ENCODE measurements at regions not wholly inside any gene's neighbourhood (a gene's known extent, or its start where the extent isn't known, plus 50 kb on each side); places are given as distances from the start of the nearest gene placed in this dataset.

DNA sequence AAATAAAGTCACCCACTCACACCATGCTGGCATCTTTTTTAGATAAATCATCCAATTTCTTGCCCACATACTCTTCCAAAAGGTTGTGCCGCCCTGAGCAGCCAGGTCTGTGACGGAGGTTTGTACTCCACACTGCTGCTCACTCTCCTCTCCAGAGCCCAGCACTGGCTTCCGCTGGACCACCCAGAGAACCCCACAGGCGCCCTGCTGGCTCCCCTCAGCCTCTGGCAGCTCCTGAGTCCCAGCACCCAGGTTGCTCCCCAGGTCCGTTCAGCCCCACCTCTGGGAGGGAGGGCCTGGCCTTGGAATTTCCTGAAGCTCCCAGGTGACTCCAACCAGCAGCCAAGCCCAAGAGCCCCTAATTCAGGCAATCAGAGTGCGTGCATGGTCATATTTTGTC, 131.7 kb upstream of the CST7 start:
- no peak for DNase-seq

DNA sequence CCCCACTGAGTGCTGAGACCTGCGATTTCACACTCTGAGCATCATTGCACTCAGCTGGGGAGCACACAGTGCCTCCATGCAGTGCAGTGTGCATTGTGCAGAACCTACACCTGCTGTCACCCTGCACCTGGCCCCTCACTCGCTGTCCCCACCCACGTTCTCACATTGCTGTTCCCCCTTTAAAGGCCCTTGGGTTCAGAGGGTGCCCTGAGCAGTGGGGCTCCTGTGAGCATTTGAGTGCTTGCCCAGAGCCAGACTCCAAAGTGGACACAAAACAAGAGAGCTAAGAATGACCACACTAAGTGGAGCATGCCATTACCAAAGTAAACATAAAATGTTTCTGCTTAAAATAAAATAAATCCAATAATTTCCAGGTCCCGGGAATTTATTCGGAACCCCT, 131.0 kb upstream of the CST7 start:
- no peak for DNase-seq

DNA sequence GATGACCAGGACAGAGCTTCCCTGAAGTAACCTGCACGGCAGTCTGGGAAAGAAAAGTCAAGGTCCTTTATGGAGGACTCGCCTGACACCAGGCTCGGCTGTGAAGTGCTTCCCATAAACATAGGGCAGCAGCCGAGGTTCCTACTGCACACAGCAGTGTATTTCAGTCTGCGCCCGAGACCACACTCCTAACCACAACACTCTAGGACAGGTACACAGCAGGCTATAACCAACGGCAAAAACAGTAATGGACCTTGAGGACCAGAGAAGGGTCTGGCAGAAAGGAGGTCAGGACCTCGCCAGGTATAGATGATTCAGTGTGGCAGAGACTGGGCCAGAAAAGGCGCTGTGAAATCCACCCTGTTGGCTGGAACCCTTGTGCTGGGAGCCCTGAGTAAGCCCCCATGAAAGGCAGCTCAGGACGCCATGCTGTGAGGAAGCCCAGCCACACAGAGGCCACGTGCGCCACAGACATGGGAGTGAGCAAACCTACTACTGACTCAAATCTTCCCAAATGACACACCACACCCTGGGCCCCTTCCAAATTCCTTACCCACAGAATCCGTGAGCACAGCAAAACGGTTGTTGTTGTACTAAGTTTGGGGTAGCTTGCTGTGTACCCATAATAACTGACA, 129.6 kb upstream of the CST7 start:
- no peak for DNase-seq

DNA sequence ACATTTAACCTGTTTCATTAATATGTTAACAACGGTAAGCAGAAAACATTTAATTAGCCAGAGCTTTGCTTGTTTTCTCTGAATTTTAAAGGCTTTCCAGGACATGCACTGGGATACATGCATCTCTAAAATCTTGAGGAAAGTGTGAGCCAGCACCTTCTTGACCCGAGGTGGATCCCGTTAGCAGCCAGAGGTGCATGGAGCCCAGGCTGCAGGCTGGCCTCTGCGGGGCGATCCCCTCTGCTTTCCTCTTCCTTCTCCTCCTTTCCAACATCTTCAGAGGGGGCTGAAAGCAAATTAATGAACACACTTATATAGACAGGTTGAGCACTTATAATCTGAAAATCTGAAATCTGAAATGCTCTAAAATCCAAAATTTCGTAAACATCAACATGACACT, 128.7 kb upstream of the CST7 start:
- DNase-seq, result no peak

DNA sequence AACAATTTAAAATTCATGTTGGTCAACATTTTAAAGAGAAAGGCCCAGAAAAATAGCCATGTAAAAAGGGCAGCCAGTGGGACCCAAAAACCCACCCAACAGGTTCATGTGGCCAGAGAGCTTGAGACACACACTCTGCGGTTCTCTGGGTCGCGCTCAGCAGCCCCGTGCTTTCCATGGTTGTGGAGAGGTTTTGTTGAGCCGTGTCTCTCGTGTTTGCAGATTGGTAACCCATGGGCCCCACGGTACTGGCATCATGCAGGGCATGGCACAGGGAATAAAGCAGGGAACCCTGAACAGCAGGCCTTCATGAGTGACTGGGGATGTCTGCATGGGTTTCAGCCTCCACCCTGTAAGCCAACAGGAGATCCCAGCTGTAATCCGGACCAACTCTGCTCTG, 127.7 kb upstream of the CST7 start:
- DNase-seq, result no peak

DNA sequence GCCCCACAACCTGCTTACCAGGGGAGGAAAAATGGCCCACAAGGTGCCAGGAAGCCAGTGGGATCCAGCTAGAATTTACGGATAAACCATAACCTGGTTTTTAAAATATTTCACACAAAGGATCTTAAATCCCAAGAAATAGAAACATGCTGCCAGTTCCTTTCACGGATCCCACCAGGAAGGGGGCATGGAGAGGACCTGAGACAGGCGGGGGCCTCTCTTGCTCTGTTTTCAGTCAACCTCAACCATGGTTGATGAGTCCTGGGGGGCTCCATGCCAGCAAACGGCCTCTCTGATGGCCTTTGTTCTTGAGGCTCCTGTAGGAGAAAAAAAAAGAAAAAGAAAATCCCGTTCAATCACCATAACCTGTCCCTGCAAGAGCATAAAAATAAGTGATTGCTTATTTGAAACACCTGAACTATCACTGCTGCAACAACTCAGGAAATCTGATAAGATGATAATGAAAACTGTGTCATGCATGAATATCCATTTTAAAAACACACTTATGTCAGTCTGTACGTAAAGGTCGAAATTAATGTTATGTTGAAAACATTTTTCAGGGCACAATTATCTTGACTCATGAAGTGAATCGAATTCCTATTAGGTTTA, 125.8 kb upstream of the CST7 start:
- no peak for DNase-seq

DNA sequence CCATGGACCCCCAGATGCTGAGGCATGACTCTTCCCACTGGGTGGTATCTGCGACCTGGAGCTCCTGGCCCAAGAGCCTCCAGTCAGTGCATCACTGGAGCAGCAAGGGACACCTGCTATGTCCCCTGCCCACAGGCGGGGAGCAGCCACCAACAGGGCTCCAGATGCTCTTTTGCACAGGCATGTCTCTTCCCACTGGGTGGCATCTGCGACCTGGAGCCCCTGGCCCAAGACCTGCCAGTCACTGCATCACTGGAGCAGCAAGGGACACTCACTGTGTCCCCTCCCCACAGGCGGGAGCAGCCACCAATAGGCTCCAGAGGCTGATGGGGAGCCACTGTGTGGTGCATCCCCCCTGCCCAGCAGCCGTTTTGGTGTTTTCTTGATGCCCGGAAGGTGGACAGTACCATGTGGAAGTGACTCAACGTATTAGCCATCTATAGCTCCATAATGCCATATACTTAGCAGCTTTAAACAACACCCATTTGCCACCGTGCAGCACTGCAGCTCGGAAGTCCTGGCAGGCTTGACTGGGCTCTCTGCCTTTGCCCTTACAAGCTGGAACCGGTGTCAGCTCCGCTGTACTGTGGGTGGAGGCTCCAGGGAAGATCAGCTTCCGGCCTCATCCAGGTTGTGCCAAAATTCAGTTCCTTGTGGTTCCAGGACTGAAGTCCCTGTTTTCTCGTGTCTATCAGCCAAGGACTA, 124.9 kb upstream of the CST7 start:
- no peak for DNase-seq

DNA sequence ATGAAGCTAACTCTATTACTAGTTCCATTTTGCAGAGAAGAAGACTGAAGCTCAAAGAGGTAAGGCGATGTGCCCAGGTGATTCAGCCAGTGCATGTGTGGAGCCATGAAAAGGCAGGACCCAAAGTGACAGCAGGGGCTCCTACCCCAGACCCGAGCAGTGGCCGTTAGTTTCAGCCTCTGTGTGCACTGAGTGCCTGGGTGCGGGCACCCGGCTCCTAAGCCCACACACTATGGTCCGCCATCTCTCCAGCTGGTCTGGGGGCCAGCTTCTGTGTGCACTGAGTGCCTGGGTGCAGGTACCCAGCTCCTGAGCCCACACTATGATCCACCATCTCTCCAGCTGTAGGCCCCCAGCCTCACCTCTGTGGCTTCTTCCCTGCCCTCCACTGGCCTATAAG, 123.5 kb upstream of the CST7 start:
- DNase-seq, result no peak

DNA sequence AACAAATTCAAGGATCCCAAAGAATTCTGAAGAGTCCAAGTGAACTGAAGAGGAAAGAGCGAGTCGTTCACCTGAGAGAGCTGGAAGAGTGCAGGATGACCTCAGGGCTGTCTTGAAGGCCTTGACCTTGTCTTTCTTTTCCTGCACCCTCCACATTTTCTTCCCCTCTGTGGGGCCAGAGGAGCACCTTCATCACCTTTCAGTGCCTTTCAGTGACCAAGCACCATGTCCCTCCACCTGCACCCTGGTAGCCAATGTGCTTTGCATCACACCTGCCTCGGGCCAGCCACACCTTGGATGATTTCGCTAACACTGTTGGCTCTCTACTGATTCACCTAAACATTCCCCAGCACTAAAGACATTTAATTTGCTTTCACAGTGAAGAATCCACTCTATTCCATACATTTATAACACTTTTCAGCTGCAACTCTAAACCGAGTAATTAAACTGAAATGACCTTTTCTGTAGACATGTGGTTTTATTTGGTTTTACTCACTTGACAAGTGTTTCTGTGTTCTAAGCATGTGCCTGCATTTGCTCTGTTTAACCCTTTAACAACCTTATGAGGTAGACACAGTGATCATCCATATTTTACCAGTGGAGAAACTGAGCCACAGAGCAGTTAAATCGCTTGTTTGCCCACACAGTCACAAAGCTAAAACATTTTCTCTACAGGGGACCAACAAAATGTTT, 121.3 kb upstream of the CST7 start:
- no peak for DNase-seq

DNA sequence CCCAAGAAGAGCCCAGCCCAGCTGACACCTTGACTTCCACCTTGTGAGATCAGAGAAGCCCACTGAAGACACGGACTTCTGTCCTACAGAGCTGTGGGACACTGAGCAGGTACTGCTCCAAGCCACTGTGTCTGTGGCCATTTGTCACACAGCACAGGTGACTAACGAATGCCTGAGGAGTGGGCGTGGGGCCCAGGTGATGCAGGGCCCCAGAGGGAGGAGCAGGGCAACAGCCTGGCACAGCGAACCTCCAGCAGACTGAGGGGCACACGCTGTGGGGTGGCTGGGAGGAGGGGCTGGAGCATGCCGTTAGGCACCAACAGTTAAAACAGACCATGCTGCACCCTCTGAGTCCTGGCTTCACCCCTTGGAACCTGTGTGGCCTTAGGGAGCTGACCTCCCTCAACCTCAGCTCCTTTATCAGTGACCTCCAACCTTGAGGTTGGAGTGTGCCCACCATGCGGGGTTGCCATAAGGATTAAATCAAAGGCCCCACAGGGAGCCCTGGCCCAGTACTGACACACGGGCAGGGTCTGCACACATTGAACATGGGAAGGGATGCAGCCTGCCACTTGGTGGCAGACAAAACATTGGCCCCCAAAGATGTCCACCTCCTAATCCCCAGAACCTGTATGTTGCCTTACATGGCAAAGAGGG, 119.9 kb upstream of the CST7 start:
- DNase-seq, result no peak

DNA sequence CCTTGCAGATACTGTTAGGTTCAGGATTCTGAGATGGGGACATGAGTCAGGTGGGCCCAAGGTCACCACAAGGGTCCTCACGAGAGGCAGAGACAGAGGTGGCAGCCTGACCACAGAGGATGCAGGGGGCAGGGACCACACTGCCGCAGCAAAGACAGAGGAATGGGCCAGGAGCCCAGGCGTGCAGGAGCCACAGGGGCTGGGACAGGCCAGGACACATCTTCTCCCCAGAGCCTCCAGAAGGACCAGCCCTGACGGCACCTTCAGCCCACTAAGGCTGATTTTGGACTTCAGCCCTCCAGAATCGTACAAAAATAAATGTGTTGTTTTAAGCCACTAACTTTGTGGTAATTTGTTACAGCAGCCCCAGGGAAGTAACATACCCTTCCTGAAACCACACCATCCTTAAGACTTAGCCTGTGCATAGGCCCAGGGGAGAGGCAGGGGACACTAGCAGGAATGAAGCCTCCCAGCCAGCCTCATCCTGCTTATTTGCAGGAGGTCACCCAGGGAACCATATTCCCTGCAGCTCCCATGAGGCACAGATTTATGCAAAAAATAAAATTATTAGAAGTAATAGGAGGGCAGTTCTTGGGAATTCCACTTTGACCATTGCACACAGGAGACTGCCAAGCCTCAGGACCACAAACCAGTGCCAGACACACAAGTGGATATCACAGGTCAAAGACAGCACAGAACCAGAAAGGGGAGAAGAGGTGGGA, 119.3 kb upstream of the CST7 start:
- no peak for DNase-seq

DNA sequence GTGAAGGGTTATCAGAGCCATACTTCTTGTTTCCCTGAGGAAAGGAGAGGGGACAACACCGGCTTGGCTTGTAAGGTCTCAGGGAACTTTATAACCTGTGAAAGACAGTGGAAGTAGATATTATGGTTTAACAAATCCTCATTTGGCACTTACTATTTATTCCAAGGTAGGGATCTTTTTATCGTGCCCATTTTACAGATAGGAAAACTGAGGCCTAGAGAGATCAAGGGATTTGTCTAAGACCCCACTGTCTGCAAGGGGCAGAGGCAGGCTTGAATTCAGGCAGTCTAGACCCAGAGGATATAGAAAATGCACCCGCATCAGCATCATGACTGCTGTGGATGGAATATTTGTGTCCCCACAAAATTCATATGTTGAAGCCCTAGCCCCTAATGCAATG, 118.4 kb upstream of the CST7 start:
- DNase-seq, result no peak

DNA sequence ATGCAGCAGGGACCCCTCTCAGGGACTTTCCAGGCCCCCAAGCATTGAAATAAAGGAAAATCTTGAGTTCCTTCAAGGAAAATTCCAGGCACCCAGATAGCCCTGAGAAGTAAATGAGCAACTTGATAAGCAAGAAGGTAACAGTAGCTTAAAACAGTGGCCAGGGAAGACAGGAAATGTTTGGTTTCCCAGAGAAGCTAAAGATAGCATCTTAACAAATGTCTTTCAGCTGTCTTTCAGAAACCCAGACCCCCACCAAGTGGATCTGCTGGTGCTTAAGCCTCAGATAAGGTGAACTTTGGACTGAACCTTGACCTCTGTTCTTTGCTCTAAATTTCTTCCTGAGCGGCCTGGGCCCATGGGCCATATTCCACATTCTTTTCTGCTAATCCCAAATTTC, 117.8 kb upstream of the CST7 start:
- DNase-seq, result no peak

DNA sequence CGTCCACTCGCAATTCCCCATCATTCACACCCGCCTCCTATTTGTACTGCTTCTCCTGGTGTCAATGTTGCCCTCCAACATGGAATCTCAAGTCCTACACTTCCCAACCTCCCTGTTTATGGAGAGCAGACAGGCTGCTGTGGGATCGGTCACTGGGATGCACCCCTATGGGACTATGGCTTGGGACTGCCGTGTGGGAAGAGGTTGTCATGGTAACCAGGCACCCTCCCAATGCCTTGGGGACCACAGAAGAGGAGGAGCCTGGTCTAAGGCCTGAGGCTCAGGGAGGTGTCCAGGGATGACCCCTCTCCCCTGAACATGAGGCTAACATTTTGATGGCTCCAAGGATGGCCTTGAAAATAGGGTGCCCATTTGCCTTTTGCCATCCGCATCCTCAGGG, 116.6 kb upstream of the CST7 start:
- DNase-seq, result no peak

DNA sequence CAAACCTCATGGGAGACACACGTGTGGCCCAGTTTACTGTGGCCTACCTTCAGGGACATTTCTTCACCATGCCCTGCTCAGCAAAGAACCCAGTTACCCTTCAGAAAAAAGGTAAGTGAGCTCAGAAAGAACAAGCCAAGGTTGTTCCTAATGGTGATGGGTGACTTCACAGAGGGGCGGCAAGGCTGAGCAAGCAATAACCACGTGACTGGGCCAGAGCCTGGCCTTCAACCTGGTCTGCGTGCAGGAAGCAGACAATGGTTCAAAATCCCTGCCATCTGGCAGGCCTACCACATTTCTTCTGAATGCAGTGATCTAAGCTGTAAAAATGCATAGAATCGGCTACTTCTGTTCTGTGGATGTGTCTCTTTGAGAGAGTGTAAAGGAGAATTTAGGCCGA, 115.5 kb upstream of the CST7 start:
- no peak for DNase-seq

DNA sequence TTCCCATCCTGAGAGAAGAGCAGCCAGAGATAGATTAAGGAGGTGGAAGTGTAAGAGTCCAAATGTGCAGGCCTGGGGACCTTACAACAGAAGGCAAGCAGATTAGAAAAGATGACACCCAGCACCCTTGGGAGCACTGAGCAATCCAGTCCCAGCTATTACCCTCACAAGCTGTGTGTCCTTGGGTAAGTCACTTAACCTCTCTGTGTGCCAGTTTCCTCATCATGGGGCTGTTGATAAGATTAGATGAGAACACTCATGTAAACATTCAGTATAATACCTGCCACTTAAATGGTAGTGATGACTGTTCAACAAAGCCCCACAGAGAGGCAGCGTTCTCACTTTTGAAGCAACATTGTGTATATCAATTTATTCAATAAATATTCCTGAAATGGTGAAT, 114.8 kb upstream of the CST7 start:
- no peak for DNase-seq

DNA sequence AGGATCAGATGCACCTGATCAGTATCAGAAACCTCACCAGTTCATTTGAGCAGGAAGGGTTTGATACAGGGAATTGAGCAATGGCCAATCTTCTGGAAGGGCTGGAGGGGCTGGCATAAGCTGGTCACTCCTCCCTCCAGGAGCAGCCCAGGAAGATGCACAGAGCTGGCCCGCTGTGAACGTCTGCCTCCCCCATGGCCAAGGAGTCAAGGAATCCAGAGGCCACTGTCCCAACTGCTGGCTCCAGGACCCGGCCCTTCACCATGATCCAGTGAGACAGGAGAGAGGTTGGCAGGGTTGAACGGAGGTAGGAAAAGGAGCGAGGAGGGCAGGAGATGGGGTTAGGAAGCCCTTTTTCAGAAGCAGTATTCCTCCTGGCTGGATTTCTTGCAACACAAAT, 113.9 kb upstream of the CST7 start:
- no peak for DNase-seq

DNA sequence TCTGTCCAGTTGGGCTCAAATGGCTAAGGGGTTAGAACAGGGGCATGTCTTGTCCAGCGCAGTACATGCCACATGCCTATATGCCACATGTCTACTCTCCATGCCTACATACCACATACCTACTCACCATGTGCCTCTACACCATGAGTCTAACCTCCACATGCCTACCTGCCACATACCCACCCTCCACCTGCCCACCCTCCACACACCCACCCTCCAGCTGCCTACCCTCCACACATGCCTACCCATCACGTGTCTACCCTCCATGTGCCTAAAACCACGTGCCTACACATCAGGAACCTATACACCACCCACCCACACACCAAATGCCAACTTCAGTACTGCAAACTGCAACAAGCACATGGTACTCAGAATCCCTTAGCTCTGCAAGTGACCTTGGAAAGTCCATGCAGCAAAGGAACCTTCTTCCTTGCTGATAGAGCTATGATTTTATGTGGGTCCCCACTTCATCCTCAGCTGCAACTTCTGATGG, 113.0 kb upstream of the CST7 start:
- DNase-seq, result no peak

DNA sequence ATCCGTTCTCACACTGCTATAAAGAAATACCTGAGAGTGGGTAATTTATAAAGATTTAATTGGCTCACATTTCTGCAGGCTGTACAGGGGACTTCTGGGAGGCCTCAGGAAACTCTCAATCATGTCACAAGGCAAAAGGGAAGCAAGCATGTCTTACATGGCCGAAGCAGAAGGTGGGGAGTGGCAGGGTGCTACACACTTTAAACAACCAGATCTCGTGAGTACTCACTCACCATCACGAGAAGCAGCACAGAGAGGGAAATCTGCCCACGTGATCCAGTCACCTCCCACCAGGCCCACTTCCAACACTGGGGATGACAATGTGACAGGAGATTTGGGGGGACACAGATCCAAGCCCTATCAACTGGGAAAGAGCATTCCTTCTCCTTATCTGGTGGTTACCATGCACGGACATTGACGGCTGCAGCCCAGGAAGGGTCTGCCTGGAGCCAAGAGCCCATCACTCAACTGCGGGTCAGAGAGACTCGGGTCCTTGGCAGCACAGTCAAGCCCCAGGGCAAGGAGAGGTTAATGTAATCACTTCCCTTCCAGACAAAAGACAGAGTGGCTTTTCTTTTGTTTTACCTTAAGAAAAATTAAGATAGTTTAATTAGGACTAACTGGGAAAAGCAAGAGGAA, 112.3 kb upstream of the CST7 start:
- no peak for DNase-seq

DNA sequence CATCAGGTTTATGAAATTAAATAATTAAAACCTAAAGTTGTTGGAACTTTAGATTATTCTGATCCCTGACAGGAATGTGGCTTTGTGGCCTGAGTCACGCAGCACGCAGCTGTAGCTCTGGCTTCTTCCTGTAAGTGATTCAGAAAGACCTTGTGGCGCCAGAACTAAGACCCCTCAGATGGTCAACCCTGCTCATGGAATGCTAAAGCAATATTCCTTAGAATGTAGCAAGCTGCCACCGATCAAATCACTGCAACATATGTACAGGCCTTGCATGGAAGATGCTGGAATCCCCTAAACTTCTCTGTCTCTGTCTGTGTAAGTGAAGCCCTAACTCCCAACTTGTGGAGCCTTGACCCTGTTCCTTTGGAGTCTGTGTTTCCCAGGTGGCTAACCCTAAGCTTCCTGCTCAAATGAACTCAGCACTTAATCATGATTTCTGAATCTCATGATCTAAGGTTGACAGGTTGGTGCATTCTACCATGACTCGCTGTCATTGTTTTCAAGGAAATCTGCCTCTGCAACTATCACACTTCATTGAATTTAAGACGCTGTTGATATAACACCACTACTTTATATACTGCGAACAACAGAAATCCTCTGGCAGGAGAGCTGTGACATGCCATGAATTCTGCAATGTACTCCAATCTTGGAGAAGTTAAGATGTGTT, 111.2 kb upstream of the CST7 start:
- DNase-seq, result no peak
